NOMO-1 (cell line): ENCODE measurements at regions not wholly inside any gene's neighbourhood (a gene's known extent, or its start where the extent isn't known, plus 50 kb on each side); places are given as distances from the start of the nearest gene placed in this dataset.
A peak's percentile ranks its signal among the peaks of the same experiment; 100 is the strongest.

ENCODE experiments used
- DNase-seq, 2 experiments: peaks; one replicate each; lab custom pipeline; 2025; ENCODE audit not compliant: unreplicated experiment in 2 of 2; lab: John Stamatoyannopoulos, UW

GRCh38 chr9:32698706-32699277 lies 63.3 kb upstream of the TAF1L start:
- no peak for DNase-seq

GRCh38 chr9:32701321-32702022 lies 66.0 kb upstream of the TAF1L start:
- DNase-seq = no peak

- no peak for DNase-seq
Observed at GRCh38 chr9:32703635-32704034, 68.2 kb upstream of the TAF1L start.

DNA sequence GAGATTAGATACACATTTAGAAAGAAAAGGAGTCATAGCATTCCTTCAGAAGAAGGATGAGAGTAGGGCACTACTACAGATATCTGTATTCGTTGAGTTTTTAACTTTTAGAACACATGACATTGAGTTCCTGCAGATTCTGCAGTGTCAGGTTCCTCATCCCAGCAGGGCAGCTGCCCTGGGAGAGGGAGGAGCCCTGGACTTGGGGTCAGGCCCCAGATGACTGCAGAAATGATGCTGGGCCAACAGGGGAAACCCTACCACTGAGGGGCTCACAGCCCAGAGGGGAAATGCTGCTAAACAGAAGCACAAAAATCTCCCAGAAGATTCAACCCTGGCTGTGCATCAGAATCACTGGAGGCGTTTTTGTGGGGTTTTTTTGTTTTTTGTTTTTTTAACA lies 68.9 kb upstream of the TAF1L start:
- no peak for DNase-seq

DNA sequence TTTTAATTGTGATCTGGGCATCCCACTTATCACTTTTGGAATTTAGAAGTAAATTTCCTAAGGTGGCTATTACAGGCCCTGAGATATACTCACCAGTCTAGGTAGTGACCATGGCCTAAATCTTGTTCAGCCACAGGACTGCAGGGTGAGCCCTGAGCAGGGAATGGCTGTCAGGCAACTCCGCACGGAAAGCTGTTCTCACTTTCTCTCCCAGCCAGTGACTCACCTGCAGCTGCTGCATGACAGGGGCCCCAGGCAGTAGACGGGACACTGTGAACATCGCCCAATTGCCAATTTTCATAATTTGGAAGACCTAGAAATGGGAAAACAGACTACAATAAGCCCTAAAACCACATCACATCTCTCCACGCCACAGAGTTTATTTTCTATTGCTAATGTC lies 69.6 kb upstream of the TAF1L start:
- no peak for DNase-seq

- no peak for DNase-seq
Observed at GRCh38 chr9:32706004-32706724, 70.7 kb upstream of the TAF1L start.

DNA sequence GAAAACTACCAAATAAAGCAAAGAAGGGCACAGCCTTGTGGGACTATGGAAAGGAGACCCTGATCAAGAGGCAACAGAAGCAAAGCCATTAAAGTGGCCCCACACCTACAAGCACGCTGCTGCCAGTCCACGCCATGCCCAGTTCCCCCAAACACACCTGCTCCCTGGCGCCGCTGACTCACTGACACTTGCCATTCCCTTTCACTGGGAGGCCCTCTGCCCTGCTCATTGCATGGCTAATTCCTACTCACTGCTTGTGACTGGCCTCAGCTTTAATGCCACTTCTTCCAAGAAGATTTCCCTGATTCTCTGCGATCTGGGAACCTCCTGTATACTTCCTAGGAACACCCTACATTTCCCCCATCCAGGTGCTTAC lies 71.2 kb upstream of the TAF1L start:
- no peak for DNase-seq

GRCh38 chr9:32707326-32707725 lies 71.9 kb upstream of the TAF1L start:
- DNase-seq = no peak

DNA sequence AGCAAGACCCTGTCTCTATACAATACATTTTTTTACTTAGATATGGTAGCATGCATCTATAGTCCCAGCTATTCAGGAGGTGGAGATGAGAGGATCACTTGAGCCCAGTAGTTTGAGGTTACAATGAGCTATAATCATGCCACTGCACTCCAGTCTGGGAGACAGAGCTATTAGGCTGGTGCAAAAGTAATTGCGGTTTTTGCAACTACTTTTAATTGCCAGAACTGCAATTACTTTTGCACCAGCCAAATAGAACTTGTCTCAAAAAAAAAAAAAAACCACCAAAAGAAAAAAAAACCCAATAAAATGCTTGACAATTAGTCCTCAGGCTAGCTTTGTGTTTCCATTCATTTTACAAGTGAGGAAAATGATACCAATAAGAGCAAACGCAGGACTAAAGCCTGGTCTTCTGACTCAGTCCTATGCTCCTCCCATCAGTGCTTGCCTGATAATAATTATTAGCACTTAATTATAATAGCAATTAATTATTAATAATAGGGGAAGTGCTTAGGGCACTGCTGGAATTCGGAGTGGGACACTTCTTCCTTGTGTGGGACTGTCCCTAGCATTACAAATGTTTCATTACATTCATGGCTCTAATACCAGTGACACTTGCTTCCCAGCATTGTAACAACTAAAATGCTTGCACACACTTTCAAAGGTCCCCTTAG lies 73.1 kb upstream of the TAF1L start:
- DNase-seq = no peak

- DNase-seq = no peak
Observed at GRCh38 chr9:32709871-32710270, 73.5 kb upstream of the TMEM215 start.

DNA sequence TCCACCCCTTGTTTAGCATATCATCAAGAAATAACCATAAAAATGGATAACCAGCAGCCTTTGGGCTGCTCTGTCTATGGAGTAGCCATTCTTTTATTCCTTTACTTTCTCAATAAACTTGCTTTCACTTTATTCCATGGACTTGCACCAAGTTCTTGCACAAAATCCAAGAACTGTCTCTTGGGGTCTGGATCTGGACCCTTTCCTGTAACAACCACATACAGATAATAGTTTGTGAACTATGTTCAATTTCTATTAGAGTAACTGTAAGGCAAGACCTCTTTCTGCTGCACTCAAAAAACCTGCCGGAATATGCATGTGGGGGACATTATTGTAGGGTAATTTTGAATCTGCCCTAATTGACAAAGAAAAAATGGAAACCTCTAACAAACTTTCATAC lies 66.9 kb upstream of the TMEM215 start:
- DNase-seq = no peak

GRCh38 chr9:32716955-32717543 lies 66.3 kb upstream of the TMEM215 start:
- DNase-seq = no peak

GRCh38 chr9:32722704-32723103 lies 60.6 kb upstream of the TMEM215 start:
- DNase-seq = no peak

- DNase-seq = no peak
Observed at GRCh38 chr9:32723789-32724325, 59.5 kb upstream of the TMEM215 start.

- no peak for DNase-seq
Observed at GRCh38 chr9:32725066-32725860, 58.1 kb upstream of the TMEM215 start.

DNA sequence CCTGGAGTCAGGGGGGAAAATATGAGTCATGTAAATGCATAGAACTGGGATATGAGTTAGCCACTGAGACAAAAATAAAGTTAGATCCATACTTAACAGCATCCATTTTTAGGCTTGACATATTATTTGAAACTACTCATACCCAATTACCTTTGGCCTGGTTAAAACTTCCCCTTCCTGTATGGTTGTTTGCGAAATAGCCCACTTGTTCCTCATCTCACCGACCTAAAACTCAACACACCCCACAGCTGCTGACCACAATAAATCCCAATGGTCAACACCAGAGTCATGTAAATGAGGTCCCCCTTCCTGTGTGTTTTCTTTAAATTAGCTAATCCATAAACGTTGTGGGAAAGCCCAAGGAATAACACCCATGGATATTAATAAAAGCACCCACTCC lies 55.2 kb upstream of the TMEM215 start:
- DNase-seq = peak in 1 of 2 experiments; percentile 57
